SU-DHL-6 (cell line): ENCODE measurements at regions not wholly inside any gene's neighbourhood (a gene's known extent, or its start where the extent isn't known, plus 50 kb on each side); places are given as distances from the start of the nearest gene placed in this dataset.

Source experiments
- EZH2phosphoT487 ChIP-seq: fragments of 200-600 bp; sonication (generic), shearing (Covaris generic); conservative IDR thresholded peaks from 2 replicates; pipeline ENCODE4 v1.6.1; 2018; ENCODE audit warnings: mild to moderate bottlenecking, antibody characterized with exemption, low read length, moderate library complexity, mixed read lengths
- TF ChIP-seq, protein P1 (sequence below): fragments of 200-600 bp; sonication (generic); IDR thresholded peaks from one replicate; pipeline ENCODE4 v1.5.1; 2017; ENCODE audit warnings: antibody characterized with exemption, mild to moderate bottlenecking, low read length, moderate library complexity; ENCODE audit not compliant: insufficient read depth, poor library complexity, severe bottlenecking

DNA sequence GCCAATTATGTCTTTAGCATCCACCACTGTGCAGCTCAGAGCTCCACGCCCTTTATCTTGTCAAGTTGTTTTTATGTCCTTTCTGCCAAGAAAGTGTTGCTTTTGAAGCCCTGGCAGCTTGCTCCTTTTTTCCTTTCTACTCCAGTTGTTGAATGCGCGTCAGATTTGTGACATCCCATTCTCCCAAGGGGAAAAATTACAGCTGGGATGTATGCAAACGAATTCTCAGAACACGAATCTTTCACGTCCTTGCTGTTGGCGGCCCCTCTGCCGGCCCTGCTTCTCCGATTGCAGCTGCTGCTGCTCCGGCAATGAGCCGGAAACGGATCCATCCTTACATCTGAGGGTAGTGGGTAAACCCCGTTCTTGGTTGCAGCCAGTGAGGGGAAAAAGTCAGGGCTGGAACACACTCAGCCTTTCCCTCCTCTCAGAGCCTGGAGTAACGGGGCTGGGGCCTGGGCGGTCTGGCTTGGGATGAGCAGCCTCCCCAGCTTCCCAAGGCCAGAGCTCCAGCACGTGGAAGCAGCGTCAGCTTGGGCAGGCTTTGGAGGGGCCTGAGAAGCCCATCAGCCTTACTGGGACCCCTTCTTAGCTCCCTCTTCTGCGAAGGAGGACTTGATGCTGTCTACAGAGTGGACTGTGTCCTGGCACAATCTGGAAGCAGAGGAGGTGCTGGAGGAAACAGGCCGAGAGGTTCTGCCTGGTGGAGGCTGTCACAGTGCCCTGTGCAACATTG is 79.0 kb upstream of the CHST15 start:
- TF ChIP-seq, protein P1, sequence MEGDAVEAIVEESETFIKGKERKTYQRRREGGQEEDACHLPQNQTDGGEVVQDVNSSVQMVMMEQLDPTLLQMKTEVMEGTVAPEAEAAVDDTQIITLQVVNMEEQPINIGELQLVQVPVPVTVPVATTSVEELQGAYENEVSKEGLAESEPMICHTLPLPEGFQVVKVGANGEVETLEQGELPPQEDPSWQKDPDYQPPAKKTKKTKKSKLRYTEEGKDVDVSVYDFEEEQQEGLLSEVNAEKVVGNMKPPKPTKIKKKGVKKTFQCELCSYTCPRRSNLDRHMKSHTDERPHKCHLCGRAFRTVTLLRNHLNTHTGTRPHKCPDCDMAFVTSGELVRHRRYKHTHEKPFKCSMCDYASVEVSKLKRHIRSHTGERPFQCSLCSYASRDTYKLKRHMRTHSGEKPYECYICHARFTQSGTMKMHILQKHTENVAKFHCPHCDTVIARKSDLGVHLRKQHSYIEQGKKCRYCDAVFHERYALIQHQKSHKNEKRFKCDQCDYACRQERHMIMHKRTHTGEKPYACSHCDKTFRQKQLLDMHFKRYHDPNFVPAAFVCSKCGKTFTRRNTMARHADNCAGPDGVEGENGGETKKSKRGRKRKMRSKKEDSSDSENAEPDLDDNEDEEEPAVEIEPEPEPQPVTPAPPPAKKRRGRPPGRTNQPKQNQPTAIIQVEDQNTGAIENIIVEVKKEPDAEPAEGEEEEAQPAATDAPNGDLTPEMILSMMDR, result no peak
- no peak for TF ChIP-seq EZH2phosphoT487
